ENCODE measurements at regions not wholly inside any gene's neighbourhood (a gene's known extent, or its start where the extent isn't known, plus 50 kb on each side); places are given as distances from the start of the nearest gene placed in this dataset.

GRCh38 chr10:8128511-8128910, 74.0 kb downstream of the GATA3 start:
- ChIA-PET CTCF (no interaction called here), POLR2A (interaction anchor here (0.6 kb wide), 1 partner anchor 27 kb away, joined by 4 read pairs; no protein-coding TSS in a partner anchor)
- TF ChIP-seq CTCF (IDR thresholded peaks at IDR 0.05; ENCODE audit: insufficient read depth in 1 of 2, low read depth in 1 of 2, low read length in 1 of 2, severe bottlenecking in 1 of 2, unreplicated experiment in 1 of 2): no peak
- Histone ChIP-seq H3K4me3 (ENCODE audit: low read depth, low read length) (no peak overlapping the region), H3K9me3 (no peaks in the 10 kb centered on the region), H3K36me3 (ENCODE audit: control insufficient read depth, insufficient read depth, low read length) (no peaks in the 10 kb centered on the region), H3K4me1 (no peaks in the 10 kb centered on the region), H3K27me3 (replicated peaks; ENCODE audit: control insufficient read depth, insufficient read depth, low read length) (no peaks in the 10 kb centered on the region)
- no peak for DNase-seq
- Mint-ChIP-seq H3K4me1 (ENCODE audit: low read depth, unreplicated experiment) (no peaks in the 10 kb centered on the region), H3K27me3 (ENCODE audit: insufficient read depth, unreplicated experiment) (no peaks in the 10 kb centered on the region), H3K36me3 (ENCODE audit: insufficient read depth, unreplicated experiment) (no peaks in the 10 kb centered on the region), H3K9me3 (ENCODE audit: unreplicated experiment) (peaks cover under 1% of the 10 kb centered on the region), H3K27ac (ENCODE audit: unreplicated experiment) (no peak overlapping the region), H3K4me3 (ENCODE audit: unreplicated experiment) (no peak overlapping the region)
- intact Hi-C loops (cut with micrococcal nuclease; ENCODE audit: unreplicated experiment): no loop called here
- no TSS peak for BruUV-seq (replicated peaks)

GRCh38 chr10:8129438-8129837, 75.0 kb downstream of the GATA3 start:
- H3K27me3 ChIP-seq (replicated peaks; ENCODE audit: control insufficient read depth, insufficient read depth, low read length): no peaks in the 10 kb centered on the region
- H3K9me3 ChIP-seq: no peaks in the 10 kb centered on the region
- no peaks in the 10 kb centered on the region for H3K27me3 Mint-ChIP-seq (ENCODE audit: insufficient read depth, unreplicated experiment)
- no peak overlapping the region for H3K4me3 Mint-ChIP-seq (ENCODE audit: unreplicated experiment)
- DNase-seq: no peak
- no peaks in the 10 kb centered on the region for H3K4me1 ChIP-seq
- intact Hi-C loops (cut with micrococcal nuclease; ENCODE audit: unreplicated experiment): no loop called here
- H3K36me3 ChIP-seq (ENCODE audit: control insufficient read depth, insufficient read depth, low read length): no peaks in the 10 kb centered on the region
- BruUV-seq (replicated peaks): no TSS peak
- ChIA-PET POLR2A (no interaction called here), CTCF (interaction anchor here (0.6 kb wide), 1 partner anchor 21 kb away, joined by 4 read pairs; no protein-coding TSS in a partner anchor)
- no peak overlapping the region for H3K27ac Mint-ChIP-seq (ENCODE audit: unreplicated experiment)
- H3K36me3 Mint-ChIP-seq (ENCODE audit: insufficient read depth, unreplicated experiment): no peaks in the 10 kb centered on the region
- TF ChIP-seq CTCF (IDR thresholded peaks at IDR 0.05; ENCODE audit: insufficient read depth in 1 of 2, low read depth in 1 of 2, low read length in 1 of 2, severe bottlenecking in 1 of 2, unreplicated experiment in 1 of 2): no peak
- no peaks in the 10 kb centered on the region for H3K4me1 Mint-ChIP-seq (ENCODE audit: low read depth, unreplicated experiment)
- no peak overlapping the region for H3K4me3 ChIP-seq (ENCODE audit: low read depth, low read length)
- no peaks in the 10 kb centered on the region for H3K9me3 Mint-ChIP-seq (ENCODE audit: unreplicated experiment)

GRCh38 chr10:8130973-8131911, 76.8 kb downstream of the GATA3 start:
- no peaks in the 10 kb centered on the region for H3K9me3 Mint-ChIP-seq (ENCODE audit: unreplicated experiment)
- no TSS peak for BruUV-seq (replicated peaks)
- no peak for DNase-seq
- intact Hi-C loops (cut with micrococcal nuclease; ENCODE audit: unreplicated experiment): no loop called here
- TF ChIP-seq CTCF (IDR thresholded peaks at IDR 0.05; ENCODE audit: insufficient read depth in 1 of 2, low read depth in 1 of 2, low read length in 1 of 2, severe bottlenecking in 1 of 2, unreplicated experiment in 1 of 2): no peak
- no peak overlapping the region for H3K27ac Mint-ChIP-seq (ENCODE audit: unreplicated experiment)
- no peaks in the 10 kb centered on the region for H3K27me3 ChIP-seq (replicated peaks; ENCODE audit: control insufficient read depth, insufficient read depth, low read length)
- H3K4me3 Mint-ChIP-seq (ENCODE audit: unreplicated experiment): no peak overlapping the region
- no peaks in the 10 kb centered on the region for H3K27me3 Mint-ChIP-seq (ENCODE audit: insufficient read depth, unreplicated experiment)
- no peaks in the 10 kb centered on the region for H3K9me3 ChIP-seq
- H3K4me1 Mint-ChIP-seq (ENCODE audit: low read depth, unreplicated experiment): no peaks in the 10 kb centered on the region
- no peaks in the 10 kb centered on the region for H3K4me1 ChIP-seq
- no peaks in the 10 kb centered on the region for H3K36me3 Mint-ChIP-seq (ENCODE audit: insufficient read depth, unreplicated experiment)
- CTCF ChIA-PET: no interaction called here
- no peaks in the 10 kb centered on the region for H3K36me3 ChIP-seq (ENCODE audit: control insufficient read depth, insufficient read depth, low read length)
- H3K4me3 ChIP-seq (ENCODE audit: low read depth, low read length): no peak overlapping the region
- POLR2A ChIA-PET: no interaction called here
